Peyer's patch (tissue), 4 donors: ENCODE measurements at regions not wholly inside any gene's neighbourhood (a gene's known extent, or its start where the extent isn't known, plus 50 kb on each side); places are given as distances from the start of the nearest gene placed in this dataset.

ENCODE experiments used
- POLR2A ChIP-seq, 2 donors: fragments of 450-650 bp; IDR thresholded peaks; one replicate each; pipeline ENCODE4 v1.5.1; 2017; ENCODE audit warnings: antibody characterized with exemption in 2 of 2, mild to moderate bottlenecking in 2 of 2, moderate library complexity in 2 of 2
- TF ChIP-seq, protein P1 (sequence below), 6 experiments: fragments of 450-650 bp in 4 of 6; fragments of 200-600 bp in 2 of 6; sonication (generic) in 1 of 6; IDR thresholded peaks; one replicate each; pipeline ENCODE4 v1.5.1; 2017 to 2019; ENCODE audit warnings: antibody characterized with exemption in 6 of 6, mild to moderate bottlenecking in 3 of 6, moderate library complexity in 1 of 6

DNA sequence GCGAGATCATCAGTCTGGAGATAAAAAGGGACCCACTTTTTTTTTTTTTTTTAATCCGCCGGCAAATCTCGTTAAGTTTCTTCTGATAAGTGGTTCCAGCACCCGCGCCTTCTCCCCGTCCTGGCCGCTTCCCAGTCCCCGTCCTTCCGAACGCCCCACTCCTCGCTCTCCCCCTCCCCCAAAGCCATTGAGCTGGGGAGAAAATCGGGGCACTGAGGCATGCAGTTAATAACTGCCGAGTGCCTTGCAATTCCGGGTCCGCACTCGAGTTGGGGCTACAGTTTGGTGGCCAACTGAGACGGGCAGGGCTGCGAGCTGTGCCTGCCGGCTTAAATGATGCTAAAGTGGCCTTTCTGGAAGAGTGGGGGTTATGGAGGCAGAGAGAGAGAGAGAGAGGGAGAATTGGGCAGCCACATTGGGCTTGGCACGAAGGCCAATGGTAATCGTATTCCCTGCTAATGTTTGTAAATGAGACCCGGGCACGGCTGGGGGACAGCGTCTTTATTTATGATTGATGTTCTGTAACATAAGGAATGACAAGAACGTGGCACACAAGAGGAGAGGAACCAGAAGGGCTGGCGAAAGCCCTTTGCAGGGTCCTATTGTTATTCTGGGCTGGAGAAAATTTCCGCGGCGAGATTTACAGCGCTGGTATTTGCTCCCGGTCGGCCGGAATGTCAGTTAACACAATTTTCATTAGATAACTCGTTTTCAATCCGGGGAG lies 115.4 kb upstream of the MYL2 start:
- TF ChIP-seq, protein P1, sequence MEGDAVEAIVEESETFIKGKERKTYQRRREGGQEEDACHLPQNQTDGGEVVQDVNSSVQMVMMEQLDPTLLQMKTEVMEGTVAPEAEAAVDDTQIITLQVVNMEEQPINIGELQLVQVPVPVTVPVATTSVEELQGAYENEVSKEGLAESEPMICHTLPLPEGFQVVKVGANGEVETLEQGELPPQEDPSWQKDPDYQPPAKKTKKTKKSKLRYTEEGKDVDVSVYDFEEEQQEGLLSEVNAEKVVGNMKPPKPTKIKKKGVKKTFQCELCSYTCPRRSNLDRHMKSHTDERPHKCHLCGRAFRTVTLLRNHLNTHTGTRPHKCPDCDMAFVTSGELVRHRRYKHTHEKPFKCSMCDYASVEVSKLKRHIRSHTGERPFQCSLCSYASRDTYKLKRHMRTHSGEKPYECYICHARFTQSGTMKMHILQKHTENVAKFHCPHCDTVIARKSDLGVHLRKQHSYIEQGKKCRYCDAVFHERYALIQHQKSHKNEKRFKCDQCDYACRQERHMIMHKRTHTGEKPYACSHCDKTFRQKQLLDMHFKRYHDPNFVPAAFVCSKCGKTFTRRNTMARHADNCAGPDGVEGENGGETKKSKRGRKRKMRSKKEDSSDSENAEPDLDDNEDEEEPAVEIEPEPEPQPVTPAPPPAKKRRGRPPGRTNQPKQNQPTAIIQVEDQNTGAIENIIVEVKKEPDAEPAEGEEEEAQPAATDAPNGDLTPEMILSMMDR (IDR thresholded peaks at IDR 0.05): no peak
- no peak for TF ChIP-seq POLR2A (IDR thresholded peaks at IDR 0.05)
